CD8-positive, alpha-beta memory T cell (primary cell): ENCODE measurements at regions not wholly inside any gene's neighbourhood (a gene's known extent, or its start where the extent isn't known, plus 50 kb on each side); places are given as distances from the start of the nearest gene placed in this dataset.

Experiments
- CTCF ChIA-PET: fragments of 350-600 bp; sonication (Branson Sonifier 250); formaldehyde crosslinking; loops from one replicate; lab custom pipeline; 2021; ENCODE audit warnings: antibody characterized with exemption; lab: Charles Lee
- POLR2A ChIA-PET: fragments of 350-600 bp; sonication (Branson Sonifier 250); formaldehyde crosslinking; loops from one replicate; lab custom pipeline; 2021; ENCODE audit warnings: antibody characterized with exemption; lab: Charles Lee
- DNase-seq, 5 donors: peaks; one replicate each; pipeline versions ENCODE4 v3.0.0 to v3.0.0-alpha.2; 2020 to 2022; ENCODE audit warnings: mixed read lengths in 1 of 5
- H3K27ac ChIP-seq: one replicate; pipeline ENCODE4 v1.7.0; 2013; ENCODE audit warnings: low read depth, mild to moderate bottlenecking, low read length, moderate library complexity
- H3K27me3 ChIP-seq: 2 replicates; pipeline ENCODE4 v1.7.0; 2013; ENCODE audit warnings: low read length, mild to moderate bottlenecking; ENCODE audit not compliant: insufficient read depth, poor library complexity, severe bottlenecking
- H3K36me3 ChIP-seq: 2 replicates; pipeline ENCODE4 v1.7.0; 2013; ENCODE audit warnings: mild to moderate bottlenecking, low read length, moderate library complexity; ENCODE audit not compliant: insufficient read depth
- H3K4me1 ChIP-seq: 2 replicates; pipeline ENCODE4 v1.7.0; 2013; ENCODE audit warnings: mild to moderate bottlenecking, low read length, moderate library complexity; ENCODE audit not compliant: insufficient read depth
- H3K4me3 ChIP-seq: 2 replicates; pipeline ENCODE4 v1.7.0; 2013; ENCODE audit warnings: mild to moderate bottlenecking, low read length
- H3K9me3 ChIP-seq: 2 replicates; pipeline ENCODE4 v1.7.0; 2013; ENCODE audit warnings: mild to moderate bottlenecking, low read length
- H3K27ac Mint-ChIP-seq, 8 donors: one replicate each; pipeline ENCODE4 v1.8.0; 2020 to 2021; ENCODE audit warnings: mixed read lengths in 8 of 8, mild to moderate bottlenecking in 6 of 8, inconsistent platforms in 3 of 8, moderate library complexity in 3 of 8
- H3K27me3 Mint-ChIP-seq, 2 donors: one replicate each; pipeline ENCODE4 v1.8.0; 2020 to 2021; ENCODE audit warnings: mixed read lengths in 2 of 2, mild to moderate bottlenecking in 1 of 2, moderate library complexity in 1 of 2
- H3K36me3 Mint-ChIP-seq, 3 donors: one replicate each; pipeline ENCODE4 v1.8.0; 2020 to 2021; ENCODE audit warnings: mixed read lengths in 3 of 3, inconsistent platforms in 1 of 3, mild to moderate bottlenecking in 1 of 3
- H3K4me1 Mint-ChIP-seq, 3 donors: one replicate each; pipeline ENCODE4 v1.8.0; 2020 to 2021; ENCODE audit warnings: mixed read lengths in 3 of 3, inconsistent platforms in 1 of 3, mild to moderate bottlenecking in 1 of 3
- H3K4me3 Mint-ChIP-seq, 7 donors: one replicate each; pipeline ENCODE4 v1.8.0; 2020 to 2021; ENCODE audit warnings: mixed read lengths in 7 of 7, mild to moderate bottlenecking in 6 of 7, moderate library complexity in 4 of 7, inconsistent platforms in 2 of 7
- H3K9me3 Mint-ChIP-seq, 5 donors: one replicate each; pipeline ENCODE4 v1.8.0; 2020 to 2022; ENCODE audit warnings: mixed read lengths in 5 of 5, mild to moderate bottlenecking in 3 of 5, moderate library complexity in 2 of 5, inconsistent platforms in 1 of 5

DNA sequence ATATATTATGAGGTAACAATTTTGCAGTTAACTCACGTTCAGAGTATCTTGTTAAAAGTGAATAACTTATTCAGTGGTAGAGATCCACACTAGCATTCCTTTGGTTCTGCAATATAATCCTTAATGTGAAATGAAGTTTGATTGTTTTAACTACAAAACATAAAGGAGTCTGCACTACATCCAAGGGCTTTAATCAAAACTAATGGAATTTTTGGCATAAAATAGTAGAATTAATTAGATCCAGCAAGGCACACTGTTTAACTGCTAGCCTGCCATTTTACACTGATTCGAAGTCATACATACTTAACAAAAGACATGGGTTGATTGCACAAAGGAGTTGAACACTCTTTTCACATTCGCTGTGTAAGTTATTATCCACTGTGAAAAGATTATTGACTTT lies 263.0 kb upstream of the ROBO2 start:
- POLR2A ChIA-PET = no interaction called here

DNA sequence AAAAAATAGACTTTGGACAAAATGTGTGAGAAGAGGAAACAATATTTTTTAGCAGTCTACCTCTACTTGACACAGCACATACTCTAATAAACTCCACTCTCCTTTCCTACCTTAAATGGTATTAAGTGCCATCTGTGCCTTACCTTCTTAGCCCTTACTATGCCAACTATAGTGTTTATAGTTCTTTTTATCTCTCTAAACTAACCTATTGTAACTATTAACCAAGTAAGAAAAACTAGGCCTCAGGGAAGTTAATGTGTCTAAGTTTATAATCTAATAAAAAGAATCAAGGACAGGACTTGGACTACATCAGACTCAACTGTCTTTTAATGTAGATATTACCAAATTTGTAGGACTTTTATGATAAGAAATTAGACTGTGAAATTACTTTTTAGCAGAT lies 251.7 kb upstream of the ROBO2 start:
- Histone ChIP-seq H3K9me3 (no peaks in the 10 kb centered on the region), H3K27ac (no peak overlapping the region), H3K4me3 (no peak overlapping the region), H3K27me3 (no peaks in the 10 kb centered on the region), H3K4me1 (no peaks in the 10 kb centered on the region), H3K36me3 (no peaks in the 10 kb centered on the region)
- DNase-seq = no peak
- H3K4me3 Mint-ChIP-seq = no peak overlapping the region
- H3K36me3 Mint-ChIP-seq = peaks cover 0 to 1% (median 0%) of the 10 kb centered on the region in 3 donors
- CTCF ChIA-PET = no interaction called here
- H3K27ac Mint-ChIP-seq = no peak overlapping the region
- H3K4me1 Mint-ChIP-seq = no peaks in the 10 kb centered on the region
- H3K27me3 Mint-ChIP-seq = no peaks in the 10 kb centered on the region
- peaks cover 5 to 18% (median 16%) of the 10 kb centered on the region in 5 donors for H3K9me3 Mint-ChIP-seq
- POLR2A ChIA-PET = no interaction called here

More for the DNA sequence above, 263.0 kb upstream of the ROBO2 start:
- H3K9me3 Mint-ChIP-seq = peaks cover 2 to 58% (median 9%) of the 10 kb centered on the region in 5 donors
- Histone ChIP-seq H3K9me3 (no peaks in the 10 kb centered on the region), H3K27me3 (no peaks in the 10 kb centered on the region), H3K4me1 (no peaks in the 10 kb centered on the region), H3K36me3 (no peaks in the 10 kb centered on the region), H3K27ac (no peak overlapping the region), H3K4me3 (no peak overlapping the region)
- no peaks in the 10 kb centered on the region for H3K4me1 Mint-ChIP-seq
- no peaks in the 10 kb centered on the region for H3K27me3 Mint-ChIP-seq
- CTCF ChIA-PET = no interaction called here
- H3K4me3 Mint-ChIP-seq = no peak overlapping the region
- H3K27ac Mint-ChIP-seq = no peak overlapping the region
- no peak for DNase-seq
- no peaks in the 10 kb centered on the region for H3K36me3 Mint-ChIP-seq

DNA sequence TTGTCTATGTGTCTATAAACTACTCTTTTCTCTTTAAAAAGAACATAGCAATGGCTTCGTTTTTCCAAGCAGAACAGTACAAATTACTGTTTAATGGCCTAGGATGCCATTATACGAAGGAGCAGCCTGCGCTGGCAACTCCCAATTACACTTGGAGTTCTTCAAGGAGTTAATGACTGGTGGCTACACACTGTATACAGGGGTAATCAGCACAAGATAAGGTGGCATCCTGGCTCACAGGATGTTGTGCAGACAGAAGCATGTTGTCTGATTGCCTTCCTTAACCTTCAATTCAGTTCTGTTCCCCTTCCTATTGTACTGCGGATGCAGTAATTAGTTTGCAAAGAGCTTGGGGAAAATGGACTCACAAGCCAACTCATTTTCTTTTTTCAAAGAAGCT lies 250.7 kb upstream of the ROBO2 start:
- Mint-ChIP-seq H3K27ac (no peak overlapping the region), H3K36me3 (peaks cover 0 to 1% (median 0%) of the 10 kb centered on the region in 3 donors), H3K27me3 (no peaks in the 10 kb centered on the region), H3K4me3 (no peak overlapping the region), H3K9me3 (peaks cover 7 to 21% (median 12%) of the 10 kb centered on the region in 5 donors), H3K4me1 (no peaks in the 10 kb centered on the region)
- no peaks in the 10 kb centered on the region for H3K36me3 ChIP-seq
- H3K4me3 ChIP-seq = no peak overlapping the region
- no peaks in the 10 kb centered on the region for H3K4me1 ChIP-seq
- no peaks in the 10 kb centered on the region for H3K9me3 ChIP-seq
- no peaks in the 10 kb centered on the region for H3K27me3 ChIP-seq
- H3K27ac ChIP-seq = no peak overlapping the region
- ChIA-PET CTCF (no interaction called here), POLR2A (no interaction called here)
- no peak for DNase-seq

DNA sequence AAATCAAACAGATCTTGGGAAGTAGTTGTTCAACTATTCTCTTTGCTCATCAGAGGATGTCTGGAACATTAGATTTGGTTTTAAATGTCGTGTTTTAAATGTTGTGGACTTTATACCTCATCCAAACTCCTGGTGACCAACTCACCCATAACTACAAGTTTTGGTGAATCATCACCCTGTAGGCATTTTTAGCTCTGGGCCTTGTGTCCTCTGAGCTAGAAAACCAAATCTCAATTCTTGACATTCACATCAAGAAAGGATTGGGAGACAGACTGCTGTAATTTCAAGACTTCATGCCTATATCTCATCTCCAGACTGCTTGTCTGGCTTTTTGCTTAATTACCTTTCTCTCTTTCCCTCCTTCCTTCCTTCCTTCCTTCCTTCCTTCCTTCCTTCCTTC lies 228.5 kb upstream of the ROBO2 start:
- no peak overlapping the region for H3K27ac Mint-ChIP-seq
- no peaks in the 10 kb centered on the region for H3K27me3 Mint-ChIP-seq
- no peaks in the 10 kb centered on the region for H3K9me3 ChIP-seq
- ChIA-PET POLR2A (no interaction called here), CTCF (no interaction called here)
- no peaks in the 10 kb centered on the region for H3K36me3 ChIP-seq
- H3K9me3 Mint-ChIP-seq = peaks cover 5 to 42% (median 10%) of the 10 kb centered on the region in 5 donors
- no peak overlapping the region for H3K4me3 Mint-ChIP-seq
- no peak overlapping the region for H3K4me3 ChIP-seq
- no peaks in the 10 kb centered on the region for H3K36me3 Mint-ChIP-seq
- no peak overlapping the region for H3K27ac ChIP-seq
- H3K4me1 ChIP-seq = no peaks in the 10 kb centered on the region
- no peaks in the 10 kb centered on the region for H3K4me1 Mint-ChIP-seq
- no peak for DNase-seq
- H3K27me3 ChIP-seq = no peaks in the 10 kb centered on the region

DNA sequence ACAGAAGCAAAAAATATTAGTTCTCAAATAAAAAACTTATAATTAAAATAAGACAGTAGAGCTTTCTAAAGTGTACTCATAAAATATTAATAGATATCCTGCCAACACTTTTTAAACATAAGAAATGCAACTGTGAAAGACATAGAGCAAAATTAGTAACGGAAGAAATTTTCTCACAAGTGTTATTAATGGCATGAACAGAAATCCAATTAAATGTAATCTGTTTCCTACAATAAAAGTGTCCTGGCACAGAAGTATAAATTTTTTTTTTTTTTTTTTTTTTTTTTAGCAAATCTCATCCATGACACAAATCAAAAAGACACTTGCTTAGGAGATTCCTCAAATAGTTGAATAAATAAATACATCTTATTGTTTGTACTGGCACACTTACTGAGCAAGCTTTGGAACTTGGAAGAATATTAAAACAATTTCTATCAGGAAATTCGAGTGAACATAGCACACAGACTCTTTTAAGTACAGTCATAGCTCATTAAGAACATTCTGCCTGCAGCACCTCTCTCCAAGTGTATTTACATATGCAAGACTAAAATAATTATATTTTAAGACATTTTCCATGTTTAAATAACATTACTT lies 227.2 kb upstream of the ROBO2 start:
- CTCF ChIA-PET = no interaction called here

DNA sequence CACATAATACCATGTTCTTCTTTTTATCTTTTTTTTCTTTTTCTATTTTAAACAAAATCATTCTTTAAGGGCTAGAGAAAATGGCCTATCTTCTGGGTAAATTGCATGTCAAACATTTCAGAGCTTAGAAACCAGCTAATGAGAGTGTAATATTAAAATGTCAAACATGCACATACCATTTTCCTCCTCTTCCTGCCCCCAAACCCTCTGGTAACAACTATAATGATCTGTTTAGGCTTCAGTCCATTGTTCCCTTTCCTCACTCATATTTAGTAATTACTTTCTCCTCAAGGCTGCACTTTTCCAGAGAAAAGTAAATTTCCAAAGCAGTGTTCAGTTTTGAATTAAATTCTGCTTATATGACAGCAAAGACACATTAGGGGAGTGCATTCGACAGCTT lies 224.3 kb upstream of the ROBO2 start:
- no peaks in the 10 kb centered on the region for H3K4me1 ChIP-seq
- Mint-ChIP-seq H3K36me3 (no peaks in the 10 kb centered on the region), H3K4me1 (no peaks in the 10 kb centered on the region), H3K27me3 (no peaks in the 10 kb centered on the region), H3K4me3 (no peak overlapping the region), H3K9me3 (peaks cover 3 to 18% (median 14%) of the 10 kb centered on the region in 5 donors), H3K27ac (no peak overlapping the region)
- H3K9me3 ChIP-seq = no peaks in the 10 kb centered on the region
- no peaks in the 10 kb centered on the region for H3K36me3 ChIP-seq
- H3K4me3 ChIP-seq = no peak overlapping the region
- ChIA-PET POLR2A (no interaction called here), CTCF (no interaction called here)
- H3K27ac ChIP-seq = no peak overlapping the region
- no peaks in the 10 kb centered on the region for H3K27me3 ChIP-seq
- DNase-seq = no peak

More for the DNA sequence above, 227.2 kb upstream of the ROBO2 start:
- POLR2A ChIA-PET = no interaction called here
- Histone ChIP-seq H3K27me3 (no peaks in the 10 kb centered on the region), H3K4me1 (no peaks in the 10 kb centered on the region), H3K36me3 (no peaks in the 10 kb centered on the region), H3K9me3 (no peaks in the 10 kb centered on the region), H3K4me3 (no peak overlapping the region), H3K27ac (no peak overlapping the region)
- H3K27me3 Mint-ChIP-seq = no peaks in the 10 kb centered on the region
- no peak overlapping the region for H3K4me3 Mint-ChIP-seq
- H3K27ac Mint-ChIP-seq = no peak overlapping the region
- peaks cover 5 to 33% (median 12%) of the 10 kb centered on the region in 5 donors for H3K9me3 Mint-ChIP-seq
- no peak for DNase-seq
- no peaks in the 10 kb centered on the region for H3K36me3 Mint-ChIP-seq
- no peaks in the 10 kb centered on the region for H3K4me1 Mint-ChIP-seq

DNA sequence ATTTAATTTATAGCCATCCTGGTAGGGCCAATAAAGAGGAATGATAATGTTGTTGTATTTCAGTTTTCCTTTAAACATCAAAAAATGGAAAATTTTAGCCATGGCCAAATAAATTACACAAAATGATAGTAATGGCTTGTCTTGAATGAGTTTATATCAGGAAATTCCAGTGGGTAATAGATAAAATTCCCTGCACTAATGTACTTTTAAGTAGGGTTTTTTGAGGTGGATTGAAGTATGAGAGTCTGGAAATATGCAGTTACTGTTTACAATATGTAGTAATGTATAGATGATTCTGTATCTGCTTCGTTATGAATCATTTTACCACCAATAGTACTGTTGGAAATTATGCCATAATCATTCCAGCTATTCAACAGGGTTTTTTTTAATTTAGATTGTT lies 219.4 kb upstream of the ROBO2 start:
- H3K27me3 Mint-ChIP-seq = no peaks in the 10 kb centered on the region
- H3K4me1 Mint-ChIP-seq = no peaks in the 10 kb centered on the region
- H3K36me3 Mint-ChIP-seq = no peaks in the 10 kb centered on the region
- no peaks in the 10 kb centered on the region for H3K9me3 ChIP-seq
- peaks cover 0 to 21% (median 12%) of the 10 kb centered on the region in 5 donors for H3K9me3 Mint-ChIP-seq
- CTCF ChIA-PET = no interaction called here
- H3K36me3 ChIP-seq = no peaks in the 10 kb centered on the region
- H3K4me3 ChIP-seq = no peak overlapping the region
- no peaks in the 10 kb centered on the region for H3K4me1 ChIP-seq
- no peak overlapping the region for H3K27ac Mint-ChIP-seq
- POLR2A ChIA-PET = no interaction called here
- no peak for DNase-seq
- H3K27me3 ChIP-seq = no peaks in the 10 kb centered on the region
- no peak overlapping the region for H3K4me3 Mint-ChIP-seq
- no peak overlapping the region for H3K27ac ChIP-seq

DNA sequence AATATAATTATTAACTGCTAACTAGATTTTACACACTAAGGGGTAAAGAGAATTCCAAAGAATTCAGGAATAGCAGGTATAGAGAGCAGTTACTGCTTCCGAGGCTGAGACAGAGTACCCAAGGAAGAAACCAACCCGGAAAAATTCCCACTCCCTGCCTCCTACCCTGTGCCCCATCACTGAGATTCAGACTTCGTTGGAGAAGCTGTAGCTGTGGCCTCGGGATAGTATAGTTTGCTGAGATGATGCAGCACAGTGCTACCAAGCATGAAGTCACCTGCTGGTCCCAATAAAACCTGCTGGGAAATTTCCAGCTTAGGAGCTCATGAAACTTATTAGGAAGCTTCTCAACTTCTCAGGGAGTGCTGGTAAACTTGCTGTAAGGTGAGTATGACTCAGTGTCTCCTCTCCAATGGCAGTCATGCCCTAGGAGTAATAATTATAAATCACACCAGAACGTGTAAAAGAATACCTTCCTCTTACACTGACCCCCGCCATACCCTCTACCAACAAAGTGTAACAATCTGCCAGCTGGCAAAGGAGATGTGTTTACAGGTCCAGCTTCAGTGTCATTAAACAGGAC lies 215.2 kb upstream of the ROBO2 start:
- Histone ChIP-seq H3K27me3 (no peaks in the 10 kb centered on the region), H3K27ac (no peak overlapping the region), H3K4me3 (no peak overlapping the region), H3K4me1 (no peaks in the 10 kb centered on the region), H3K36me3 (no peaks in the 10 kb centered on the region), H3K9me3 (no peaks in the 10 kb centered on the region)
- no peak for DNase-seq
- H3K4me3 Mint-ChIP-seq = no peak overlapping the region
- peaks cover 4 to 30% (median 10%) of the 10 kb centered on the region in 5 donors for H3K9me3 Mint-ChIP-seq
- ChIA-PET CTCF (no interaction called here), POLR2A (no interaction called here)
- H3K4me1 Mint-ChIP-seq = no peaks in the 10 kb centered on the region
- H3K36me3 Mint-ChIP-seq = peaks cover 0 to 2% (median 0%) of the 10 kb centered on the region in 3 donors
- no peak overlapping the region for H3K27ac Mint-ChIP-seq
- no peaks in the 10 kb centered on the region for H3K27me3 Mint-ChIP-seq
